HG02981 (cell line): ENCODE measurements at regions not wholly inside any gene's neighbourhood (a gene's known extent, or its start where the extent isn't known, plus 50 kb on each side); places are given as distances from the start of the nearest gene placed in this dataset.
"Not testable (repeated sequence)": the region's sequence is repeated elsewhere in the genome, so short reads cannot be mapped to it uniquely, and the experiment has no call there.

ENCODE experiments used
- ATAC-seq: cut with Tn5 transposase; IDR thresholded peaks from one replicate; pipeline ENCODE4 v1.9.1; 2021; ENCODE audit warnings: mild to moderate bottlenecking, moderate library complexity; ENCODE audit not compliant: unreplicated experiment

- no peak for ATAC-seq
These were observed 318.0 kb downstream of the TAF11L14 start for GRCh38 chr5:17952231-17952630.

- ATAC-seq: no peak
These were observed 329.8 kb downstream of the TAF11L14 start for GRCh38 chr5:17964067-17964466.

GRCh38 chr5:17966640-17967402 is 332.6 kb downstream of the TAF11L14 start:
- no peak for ATAC-seq

- ATAC-seq: no peak
These were observed 342.1 kb downstream of the TAF11L14 start for GRCh38 chr5:17976404-17976803.

GRCh38 chr5:17978954-17979353 is 344.7 kb downstream of the TAF11L14 start:
- no peak for ATAC-seq

- ATAC-seq: not testable (repeated sequence)
These were observed 348.4 kb downstream of the TAF11L14 start for GRCh38 chr5:17982626-17983025.

- ATAC-seq: no peak
These were observed 354.8 kb downstream of the TAF11L14 start for GRCh38 chr5:17989036-17989435.

GRCh38 chr5:17989567-17990563 is 355.6 kb downstream of the TAF11L14 start:
- no peak for ATAC-seq

- ATAC-seq: no peak
These were observed 357.5 kb downstream of the TAF11L14 start for GRCh38 chr5:17991775-17992174.

- no peak for ATAC-seq
These were observed 358.0 kb downstream of the TAF11L14 start for GRCh38 chr5:17992291-17992690.

GRCh38 chr5:17995997-17996396 is 361.7 kb downstream of the TAF11L14 start:
- no peak for ATAC-seq

GRCh38 chr5:17999858-18000257 is 365.6 kb downstream of the TAF11L14 start:
- ATAC-seq: no peak

GRCh38 chr5:18000744-18001143 is 366.5 kb downstream of the TAF11L14 start:
- ATAC-seq: no peak

- ATAC-seq: no peak
These were observed 369.1 kb downstream of the TAF11L14 start for GRCh38 chr5:18003312-18003711.

- no peak for ATAC-seq
These were observed 369.5 kb downstream of the TAF11L14 start for GRCh38 chr5:18003784-18004183.

GRCh38 chr5:18006235-18006634 is 372.0 kb downstream of the TAF11L14 start:
- not testable (repeated sequence) for ATAC-seq

- ATAC-seq: no peak
These were observed 374.7 kb downstream of the TAF11L14 start for GRCh38 chr5:18008940-18009339.

- ATAC-seq: no peak
These were observed 375.8 kb downstream of the TAF11L14 start for GRCh38 chr5:18010053-18010452.

- no peak for ATAC-seq
These were observed 384.2 kb downstream of the TAF11L14 start for GRCh38 chr5:18018472-18018871.

- ATAC-seq: no peak
These were observed 389.0 kb downstream of the TAF11L14 start for GRCh38 chr5:18023275-18023674.

- no peak for ATAC-seq
These were observed 389.7 kb downstream of the TAF11L14 start for GRCh38 chr5:18023986-18024385.

- no peak for ATAC-seq
These were observed 390.3 kb downstream of the TAF11L14 start for GRCh38 chr5:18024542-18024941.
